CD4-positive, alpha-beta T cell treated with Interleukin-2 at 100 ng/mL for 4 hours (primary cell): ENCODE measurements at regions not wholly inside any gene's neighbourhood (a gene's known extent, or its start where the extent isn't known, plus 50 kb on each side); places are given as distances from the start of the nearest gene placed in this dataset.
"Not testable (repeated sequence)": the region's sequence is repeated elsewhere in the genome, so short reads cannot be mapped to it uniquely, and the experiment has no call there.

Experiments used
- DNase-seq: peaks from one replicate; pipeline ENCODE4 v3.0.0-alpha.2; 2020; ENCODE audit warnings: low spot score

- no peak for DNase-seq
Observed at GRCh38 chr3:20480786-20481365, 294.9 kb upstream of the SGO1 start.

GRCh38 chr3:20478436-20478835 lies 292.4 kb upstream of the SGO1 start:
- no peak for DNase-seq

DNA sequence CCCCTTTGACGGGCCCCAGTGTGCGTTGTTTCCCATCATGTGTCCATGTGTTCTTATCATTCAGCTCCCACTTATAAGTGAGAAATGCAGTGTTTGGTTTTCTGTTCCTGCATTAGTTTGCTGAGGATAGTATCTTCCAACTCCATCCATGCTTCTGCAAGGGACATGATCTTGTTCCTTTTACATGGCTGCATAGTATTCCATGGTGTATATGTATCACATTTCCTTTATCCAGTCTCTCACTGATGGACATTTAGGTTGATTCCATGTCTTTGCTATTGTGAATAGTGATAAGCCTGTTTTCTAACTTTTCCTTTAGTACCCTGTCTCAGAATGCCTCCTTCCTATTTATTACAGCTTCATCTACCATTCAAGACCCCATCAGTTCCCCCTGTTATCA lies 278.2 kb upstream of the SGO1 start:
- DNase-seq: not testable (repeated sequence)

DNA sequence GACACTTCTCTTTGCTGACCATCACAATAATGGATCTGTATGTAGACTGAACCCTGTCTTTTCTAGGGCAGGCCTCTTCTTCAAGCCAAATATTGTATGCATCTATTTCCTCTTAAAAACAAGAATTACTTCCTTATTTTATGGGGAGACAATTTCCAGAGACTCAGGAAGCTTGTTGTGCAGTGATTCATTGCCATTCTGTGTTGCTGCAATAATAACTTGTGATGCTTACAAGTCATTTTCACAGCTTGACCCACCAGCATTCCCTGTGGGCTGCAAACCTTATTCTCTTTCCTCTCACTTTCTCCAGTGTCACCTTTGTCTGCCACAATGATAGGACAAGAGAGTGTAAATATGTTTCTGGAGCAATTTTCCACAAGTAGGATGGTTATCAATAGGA lies 276.7 kb upstream of the SGO1 start:
- no peak for DNase-seq

GRCh38 chr3:20462226-20462625 lies 276.2 kb upstream of the SGO1 start:
- DNase-seq: no peak

GRCh38 chr3:20458994-20459716 lies 273.1 kb upstream of the SGO1 start:
- DNase-seq: no peak

GRCh38 chr3:20456511-20456910 lies 270.5 kb upstream of the SGO1 start:
- no peak for DNase-seq

DNA sequence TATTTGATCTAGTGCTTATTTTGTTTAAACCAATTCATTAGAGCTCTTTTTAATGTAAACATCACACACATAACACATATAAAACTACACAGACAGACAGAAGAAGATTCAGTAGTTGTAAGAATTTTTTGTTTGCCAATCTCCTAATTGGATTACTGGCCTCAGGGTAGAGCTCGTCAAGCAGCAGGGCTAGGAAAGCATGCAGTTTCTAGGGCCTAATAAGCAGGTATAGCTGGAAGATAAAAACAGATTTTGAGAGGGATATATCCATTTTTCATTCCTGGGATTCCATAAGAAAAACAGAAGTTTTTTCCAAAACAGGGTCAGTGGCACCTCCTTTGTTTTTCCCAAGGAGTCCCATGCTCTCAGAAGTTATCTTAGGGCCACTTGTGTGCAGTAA lies 265.2 kb upstream of the SGO1 start:
- no peak for DNase-seq

DNA sequence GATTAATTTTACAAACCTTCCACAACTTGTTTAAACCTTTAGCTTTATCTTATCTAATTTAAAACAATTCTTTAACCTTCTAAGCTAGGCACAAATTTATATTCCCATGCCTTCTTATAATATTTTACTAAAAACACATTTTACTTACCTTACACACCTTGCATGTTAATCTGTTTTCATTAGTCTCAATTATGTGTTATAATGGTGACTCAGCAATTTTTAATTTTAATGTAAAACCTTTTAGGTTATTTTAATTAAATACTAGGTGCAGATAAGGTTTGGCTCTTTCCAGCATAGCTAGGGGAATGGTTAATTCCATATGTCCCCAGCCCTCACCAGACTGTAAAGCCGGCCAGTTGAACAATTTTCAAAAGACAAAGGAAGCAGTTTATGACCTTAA lies 264.6 kb upstream of the SGO1 start:
- no peak for DNase-seq

DNA sequence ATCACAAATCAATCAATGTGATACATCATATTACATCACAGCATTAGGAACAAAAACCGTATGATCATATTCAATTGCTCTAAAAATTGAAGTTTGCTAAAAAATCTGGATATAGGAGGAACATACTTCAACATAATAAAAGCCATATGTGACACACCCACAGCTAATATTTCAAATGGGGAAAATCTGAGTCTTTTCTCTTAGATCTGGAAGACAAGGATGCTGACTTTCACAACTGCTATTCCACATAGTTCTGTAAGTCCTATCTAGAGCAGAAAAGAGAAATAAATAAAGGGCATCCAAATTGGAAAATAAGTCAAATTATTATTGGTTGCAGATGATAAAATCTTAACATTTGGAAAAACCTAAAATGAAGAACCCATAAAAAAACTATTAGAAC lies 256.8 kb upstream of the SGO1 start:
- no peak for DNase-seq

DNA sequence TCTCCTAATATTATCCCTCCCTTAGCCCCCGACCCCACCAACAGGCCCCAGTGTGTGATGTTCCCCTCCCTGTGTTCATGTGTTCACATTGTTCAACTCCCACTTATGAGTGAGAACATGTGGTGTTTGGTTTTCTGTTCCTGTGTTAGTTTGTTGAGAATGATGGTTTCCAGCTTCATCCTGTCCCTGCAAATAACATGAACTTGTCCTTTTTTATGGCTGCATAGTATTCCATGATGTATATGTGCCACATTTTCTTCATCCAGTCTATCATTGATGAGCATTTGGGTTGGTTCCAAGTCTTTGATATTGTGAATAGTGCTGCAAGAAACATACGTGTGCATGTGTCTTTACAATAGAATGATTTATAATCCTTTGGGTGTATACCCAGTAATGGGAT lies 241.3 kb upstream of the SGO1 start:
- not testable (repeated sequence) for DNase-seq

GRCh38 chr3:20425138-20425537 lies 239.1 kb upstream of the SGO1 start:
- no peak for DNase-seq

DNA sequence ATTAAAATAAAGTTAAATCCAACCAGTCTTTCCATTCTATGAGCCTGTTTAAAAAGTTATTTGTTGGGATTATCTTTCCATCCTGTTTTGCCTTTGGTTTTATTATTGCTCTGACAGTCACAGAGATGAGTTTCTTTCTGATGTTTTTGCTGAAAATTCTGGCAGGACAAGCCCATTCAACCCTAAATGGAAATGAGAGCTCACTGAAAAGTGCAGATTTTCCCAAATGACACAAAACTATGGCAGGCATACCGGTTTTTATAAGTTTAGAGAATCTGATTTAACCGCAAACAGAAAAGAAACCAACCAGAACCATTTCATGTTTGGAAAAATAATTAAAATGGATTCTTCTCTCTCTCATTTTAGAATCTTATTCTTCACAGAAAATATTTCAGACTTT lies 238.1 kb upstream of the SGO1 start:
- DNase-seq: no peak

DNA sequence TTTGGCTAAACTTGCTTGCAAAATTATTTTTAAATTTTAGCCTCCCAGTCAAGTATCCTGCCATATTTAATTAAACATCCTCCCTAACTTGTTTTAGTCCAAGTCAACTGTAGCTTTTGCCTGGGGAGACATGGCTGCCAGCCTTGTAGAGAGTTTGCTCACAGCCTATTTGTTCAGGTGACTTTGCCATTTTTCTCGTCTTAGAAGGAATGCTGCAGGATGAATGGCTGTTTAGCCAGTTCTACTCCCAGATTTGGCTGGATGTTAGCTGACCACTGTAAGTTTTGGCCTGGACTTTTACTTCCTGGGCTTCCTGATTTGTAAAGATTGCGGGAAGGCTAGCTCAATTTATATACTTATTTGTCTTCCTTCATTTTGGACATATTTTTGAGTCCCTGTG lies 236.4 kb upstream of the SGO1 start:
- no peak for DNase-seq

- no peak for DNase-seq
Observed at GRCh38 chr3:20417388-20418108, 231.5 kb upstream of the SGO1 start.

- DNase-seq: no peak
Observed at GRCh38 chr3:20406611-20407011, 220.6 kb upstream of the SGO1 start.

- DNase-seq: no peak
Observed at GRCh38 chr3:20405744-20406143, 219.7 kb upstream of the SGO1 start.

DNA sequence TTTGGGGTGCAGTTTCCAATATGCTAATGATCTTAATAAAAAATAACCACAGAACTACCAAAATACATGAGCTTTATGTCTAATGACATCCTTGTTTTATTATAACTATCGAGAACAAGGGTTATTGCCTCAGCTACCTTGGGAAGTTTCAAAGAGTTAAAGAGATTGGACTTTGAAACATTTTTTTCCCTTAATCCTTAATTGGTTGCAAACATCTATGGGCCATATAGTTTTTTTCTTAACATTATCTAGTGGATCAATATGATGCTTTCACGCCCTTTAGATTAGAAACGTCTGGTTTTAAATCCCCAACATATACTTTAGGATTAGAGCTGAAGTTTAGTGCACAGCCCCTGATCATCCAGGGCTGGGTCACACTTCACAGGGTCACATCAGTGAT lies 219.2 kb upstream of the SGO1 start:
- no peak for DNase-seq

DNA sequence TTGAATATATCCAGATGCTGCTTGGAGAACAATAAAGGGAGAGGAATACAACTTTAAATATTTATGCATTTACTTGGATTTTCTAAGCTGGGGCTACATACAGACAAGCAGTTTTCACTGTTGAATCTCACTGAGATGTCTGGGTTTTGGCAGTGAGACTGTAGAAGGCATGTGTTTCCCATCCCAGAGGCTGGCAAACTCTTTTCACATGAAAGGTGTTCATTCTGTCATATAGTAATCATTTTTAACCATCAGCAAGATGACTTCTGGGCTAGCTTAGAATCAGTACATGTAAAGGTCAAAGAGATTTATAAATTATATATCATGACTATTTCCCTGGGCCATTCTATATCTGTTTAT lies 218.7 kb upstream of the SGO1 start:
- no peak for DNase-seq

GRCh38 chr3:20403986-20404740 lies 218.2 kb upstream of the SGO1 start:
- no peak for DNase-seq

GRCh38 chr3:20401253-20401652 lies 215.2 kb upstream of the SGO1 start:
- no peak for DNase-seq

DNA sequence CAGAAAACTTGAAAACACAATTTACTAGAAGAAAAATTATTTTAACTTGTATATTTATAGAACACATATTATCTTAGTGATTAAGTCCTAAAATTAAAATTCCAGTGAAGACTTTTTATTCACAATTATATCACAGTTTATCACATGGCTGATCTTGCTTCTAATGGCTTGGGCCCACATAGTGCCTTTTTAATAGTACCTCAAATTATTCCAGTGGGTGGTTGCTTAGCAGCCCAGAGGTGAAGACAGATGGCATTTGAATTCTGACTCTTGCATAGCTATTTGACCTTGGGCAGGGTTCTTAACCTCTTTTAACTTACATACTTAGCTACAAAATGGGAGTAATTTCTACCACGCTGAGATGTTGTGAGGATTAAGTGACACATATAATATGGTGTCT lies 214.7 kb upstream of the SGO1 start:
- DNase-seq: no peak

GRCh38 chr3:20400281-20400680 lies 214.3 kb upstream of the SGO1 start:
- no peak for DNase-seq
